Hepatocyte (in vitro differentiated cells): ENCODE measurements at regions not wholly inside any gene's neighbourhood (a gene's known extent, or its start where the extent isn't known, plus 50 kb on each side); places are given as distances from the start of the nearest gene placed in this dataset.

Experiments used
- DNase-seq: peaks from one replicate; pipeline ENCODE4 v3.0.0-alpha.2; 2016; ENCODE audit warnings: low spot score
- H2AFZ ChIP-seq: fragments of 200-600 bp; sonication (generic); 2 replicates; pipeline ENCODE4 v1.6.0; 2016; ENCODE audit warnings: antibody characterized with exemption, mild to moderate bottlenecking
- H3K27ac ChIP-seq: fragments of 200-600 bp; sonication (generic); 2 replicates; pipeline ENCODE4 v1.5.1; 2016; ENCODE audit warnings: mild to moderate bottlenecking
- H3K27me3 ChIP-seq: fragments of 200-600 bp; sonication (generic); 2 replicates; pipeline ENCODE4 v1.6.1; 2016
- H3K36me3 ChIP-seq: fragments of 200-600 bp; sonication (generic); replicated peaks from 2 replicates; pipeline ENCODE4 v1.5.1; 2016; ENCODE audit warnings: low read depth; ENCODE audit not compliant: insufficient read depth
- H3K4me1 ChIP-seq: fragments of 200-600 bp; sonication (generic); 2 replicates; pipeline ENCODE4 v1.5.1; 2016; ENCODE audit warnings: mild to moderate bottlenecking, moderate library complexity; ENCODE audit not compliant: insufficient read depth
- H3K4me2 ChIP-seq: fragments of 200-600 bp; sonication (generic); 2 replicates; pipeline ENCODE4 v1.6.0; 2016
- H3K4me3 ChIP-seq: fragments of 200-600 bp; sonication (generic); 2 replicates; pipeline ENCODE4 v1.5.1; 2016; ENCODE audit warnings: mild to moderate bottlenecking
- H3K79me2 ChIP-seq: fragments of 200-600 bp; sonication (generic); 2 replicates; pipeline ENCODE4 v1.6.0; 2017; ENCODE audit warnings: mild to moderate bottlenecking
- H3K9me2 ChIP-seq: fragments of 200-600 bp; sonication (generic); replicated peaks from 2 replicates; pipeline ENCODE4 v1.6.0; 2017; ENCODE audit warnings: mild to moderate bottlenecking; ENCODE audit not compliant: insufficient read depth
- H3K9me3 ChIP-seq: fragments of 200-600 bp; sonication (generic); 2 replicates; pipeline ENCODE4 v1.5.1; 2016; ENCODE audit warnings: low read depth, mild to moderate bottlenecking
- H4K20me1 ChIP-seq: fragments of 200-600 bp; sonication (generic); 2 replicates; pipeline ENCODE4 v1.6.0; 2016; ENCODE audit warnings: mild to moderate bottlenecking; ENCODE audit not compliant: insufficient read depth, poor library complexity, severe bottlenecking
- CTCF ChIP-seq: fragments of 200-600 bp; sonication (generic); IDR thresholded peaks from 2 replicates; pipeline ENCODE4 v1.5.1; 2016; ENCODE audit warnings: antibody characterized with exemption, mild to moderate bottlenecking; ENCODE audit not compliant: poor library complexity
- EZH2 ChIP-seq: fragments of 200-600 bp; sonication (generic); IDR thresholded peaks from 2 replicates; pipeline ENCODE4 v1.6.1; 2016; ENCODE audit warnings: antibody characterized with exemption, mild to moderate bottlenecking, borderline replicate concordance
- EZH2phosphoT487 ChIP-seq: fragments of 200-600 bp; sonication (generic); IDR thresholded peaks from one replicate; pipeline ENCODE4 v1.6.1; 2018; ENCODE audit warnings: antibody characterized with exemption, mild to moderate bottlenecking, low read depth, moderate library complexity; ENCODE audit not compliant: unreplicated experiment, severe bottlenecking
- WGBS: methylation state at CpG from one replicate; pipeline ENCODE4 v1.1.6; 2016; ENCODE audit warnings: low lambda C conversion rate; ENCODE audit errors: missing lambda C conversion rate; 5-methylcytosine and 5-hydroxymethylcytosine counted together

DNA sequence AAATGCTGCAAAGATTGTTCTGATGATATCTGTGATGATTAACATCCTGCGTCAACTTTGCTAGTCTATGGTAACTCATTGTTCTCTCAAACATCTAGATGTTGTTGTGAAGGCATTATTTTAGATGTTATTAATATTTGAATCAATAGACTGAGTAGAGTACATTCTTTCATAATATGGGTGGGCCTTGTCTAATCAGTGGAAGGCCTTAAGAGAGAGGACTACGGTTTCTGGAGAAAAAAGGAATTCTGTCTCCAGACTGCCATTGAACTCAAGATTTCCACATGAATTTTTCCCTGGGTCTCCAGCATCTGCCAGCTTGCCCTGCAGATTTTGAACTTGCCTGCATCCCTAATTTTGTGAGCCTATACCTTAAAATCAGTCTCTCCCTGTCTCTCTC lies 2381.1 kb upstream of the AGA start:
- no peaks in the 10 kb centered on the region for H3K4me1 ChIP-seq
- H3K9me2 ChIP-seq, result no peaks in the 10 kb centered on the region
- TF ChIP-seq CTCF (no peak), EZH2phosphoT487 (no peak), EZH2 (no peak)
- H3K9me3 ChIP-seq, result no peaks in the 10 kb centered on the region
- 46% methylated on average over 2 of the region's 2 CpGs for WGBS
- no peak overlapping the region for H3K27ac ChIP-seq
- H3K36me3 ChIP-seq, result no peaks in the 10 kb centered on the region
- H3K4me2 ChIP-seq, result no peak overlapping the region
- no peaks in the 10 kb centered on the region for H3K27me3 ChIP-seq
- H4K20me1 ChIP-seq, result no peaks in the 10 kb centered on the region
- no peak for DNase-seq
- H2AFZ ChIP-seq, result no peak overlapping the region
- H3K4me3 ChIP-seq, result no peak overlapping the region
- no peaks in the 10 kb centered on the region for H3K79me2 ChIP-seq

GRCh38 chr4:179831274-179831673 lies 2389.0 kb upstream of the AGA start:
- Histone ChIP-seq H3K36me3 (no peaks in the 10 kb centered on the region), H3K27ac (no peak overlapping the region), H3K4me1 (no peaks in the 10 kb centered on the region), H3K79me2 (no peaks in the 10 kb centered on the region), H4K20me1 (no peaks in the 10 kb centered on the region), H3K4me3 (no peak overlapping the region), H3K4me2 (no peak overlapping the region), H2AFZ (no peak overlapping the region), H3K9me3 (no peaks in the 10 kb centered on the region), H3K27me3 (no peaks in the 10 kb centered on the region), H3K9me2 (no peaks in the 10 kb centered on the region)
- no peak for TF ChIP-seq EZH2phosphoT487
- no peak for TF ChIP-seq EZH2
- TF ChIP-seq CTCF, result no peak
- no peak for DNase-seq
- WGBS, result 90% methylated on average over 4 of the region's 4 CpGs

DNA sequence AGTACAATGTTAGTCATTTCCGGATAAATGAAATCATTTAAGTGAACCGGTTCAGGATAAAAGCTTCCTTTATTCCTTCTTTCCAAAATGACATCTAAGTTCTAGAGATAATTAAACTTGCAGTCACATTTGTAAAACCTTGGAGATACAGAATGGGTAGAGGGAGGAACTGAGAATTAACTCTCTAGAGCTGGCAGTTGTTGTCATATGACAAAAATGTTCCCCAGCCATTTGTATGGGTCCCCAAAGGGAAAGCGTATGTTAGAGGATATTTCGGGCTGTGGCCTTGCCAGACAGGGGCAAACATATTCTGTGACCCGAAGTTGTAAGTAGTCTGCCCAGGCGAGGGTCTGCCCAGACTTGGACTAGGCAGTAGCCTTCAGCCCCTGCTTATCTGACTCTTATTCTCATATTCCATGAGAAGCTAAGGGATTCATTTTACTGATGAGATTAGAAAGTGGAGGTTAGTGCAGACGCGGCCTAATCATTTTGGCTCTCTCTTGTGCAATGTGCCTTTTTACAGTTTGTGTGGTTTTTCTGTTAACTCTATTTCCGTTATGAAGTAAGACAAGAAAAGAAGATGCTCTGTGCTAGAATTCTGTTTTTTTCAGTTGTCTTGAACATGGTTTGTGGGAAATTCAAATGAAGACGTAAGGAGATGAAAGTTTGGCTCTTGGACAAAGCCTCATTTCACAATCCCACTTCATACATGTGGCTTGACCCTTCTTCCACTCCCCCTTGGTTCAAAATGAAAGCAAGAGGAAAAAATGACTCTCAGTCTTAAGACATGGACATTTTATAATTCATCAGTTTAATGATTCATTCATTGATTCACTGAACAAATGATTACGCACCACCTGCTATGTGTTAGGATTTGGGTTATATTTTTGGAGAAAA lies 2394.2 kb upstream of the AGA start:
- Histone ChIP-seq H2AFZ (no peak overlapping the region), H3K4me3 (no peak overlapping the region), H3K27me3 (no peaks in the 10 kb centered on the region), H3K36me3 (no peaks in the 10 kb centered on the region), H3K9me2 (no peaks in the 10 kb centered on the region), H4K20me1 (no peaks in the 10 kb centered on the region), H3K4me2 (no peak overlapping the region), H3K4me1 (no peaks in the 10 kb centered on the region), H3K27ac (no peak overlapping the region), H3K79me2 (no peaks in the 10 kb centered on the region), H3K9me3 (no peaks in the 10 kb centered on the region)
- 83% methylated on average over 11 of the region's 11 CpGs for WGBS
- no peak for DNase-seq
- TF ChIP-seq EZH2, result no peak
- TF ChIP-seq CTCF, result no peak
- TF ChIP-seq EZH2phosphoT487, result no peak
